ENCODE measurements at regions not wholly inside any gene's neighbourhood (a gene's known extent, or its start where the extent isn't known, plus 50 kb on each side); places are given as distances from the start of the nearest gene placed in this dataset.

GRCh38 chr11:22539821-22540256 is 85.8 kb downstream of the FANCF start:
- H3K27ac ChIP-seq (ENCODE audit: extremely low read depth, low read depth, low read length) = no peak overlapping the region
- in situ Hi-C loops (cut with MboI) (no loop called here), intact Hi-C loops (cut with micrococcal nuclease) (loop anchor here (10.0 kb wide), 1 partner anchor 205 kb away; the partner anchor contains the start of gene SLC17A6)
- ATAC-seq = peak; percentile 48; the same call in 1 of the 3 replicates
- no peak overlapping the region for H3K4me3 ChIP-seq
- no peaks in the 10 kb centered on the region for H3K9me1 ChIP-seq (ENCODE audit: control insufficient read depth, insufficient read depth, low read length)
- FAIRE-seq = no peak
- ChIA-PET POLR2A (no interaction called here), CTCF (ENCODE audit: low intra/inter-chr PET ratio) (no interaction called here)
- no peaks in the 10 kb centered on the region for H3K79me2 ChIP-seq (ENCODE audit: control insufficient read depth, insufficient read depth, low read length)
- H3K4me2 ChIP-seq (ENCODE audit: insufficient read depth, low read length) = no peak overlapping the region
- no peaks in the 10 kb centered on the region for H3K9me3 ChIP-seq (replicated peaks; ENCODE audit: control insufficient read depth, insufficient read depth, low read depth, low read length)
- DNase-seq (ENCODE audit: extremely low read depth in 1 of 4, low spot score in 3 of 4) = no peak
- H3K4me1 ChIP-seq (replicated peaks in 1 of 2; ENCODE audit: control insufficient read depth in 2 of 2, insufficient read depth in 2 of 2, low read length in 2 of 2) = no peaks in the 10 kb centered on the region
- H3K36me3 ChIP-seq (ENCODE audit: control insufficient read depth, insufficient read depth, low read length) = no peaks in the 10 kb centered on the region
- no TSS peak for BruUV-seq (replicated peaks)
- no peaks in the 10 kb centered on the region for H4K20me1 ChIP-seq (replicated peaks; ENCODE audit: control insufficient read depth, insufficient read depth, low read length)
- H3K9ac ChIP-seq (ENCODE audit: insufficient read depth in 1 of 2, low read depth in 2 of 2, low read length in 2 of 2) = no peak overlapping the region
- no peaks in the 10 kb centered on the region for H3K27me3 ChIP-seq (ENCODE audit: control insufficient read depth in 2 of 2, insufficient read depth in 2 of 2, low read length in 2 of 2)
- H2AFZ ChIP-seq (ENCODE audit: low read depth, low read length) = no peak overlapping the region
- TF ChIP-seq XRCC3 (IDR thresholded peaks at IDR 0.05) (no peak), ZBTB34 (CRISPR knock-in tag; IDR thresholded peaks at IDR 0.05) (no peak), CTCF (IDR thresholded peaks at IDR 0.05 in 2 of 3, conservative IDR thresholded peaks at IDR 0.05 in 1 of 3; ENCODE audit: insufficient read depth in 2 of 3, low read depth in 1 of 3, low read length in 3 of 3) (peak in 1 of 3 experiments; percentile 23; a peak in 1 of 6 replicates), GTF2F1 (IDR thresholded peaks at IDR 0.05; ENCODE audit: low read depth, low read length) (no peak), ZNF277 (CRISPR knock-in tag; IDR thresholded peaks at IDR 0.05; ENCODE audit: borderline replicate concordance) (no peak), ZNF512 (tag; IDR thresholded peaks at IDR 0.05) (no peak)
- TF ChIP-seq, protein P1, sequence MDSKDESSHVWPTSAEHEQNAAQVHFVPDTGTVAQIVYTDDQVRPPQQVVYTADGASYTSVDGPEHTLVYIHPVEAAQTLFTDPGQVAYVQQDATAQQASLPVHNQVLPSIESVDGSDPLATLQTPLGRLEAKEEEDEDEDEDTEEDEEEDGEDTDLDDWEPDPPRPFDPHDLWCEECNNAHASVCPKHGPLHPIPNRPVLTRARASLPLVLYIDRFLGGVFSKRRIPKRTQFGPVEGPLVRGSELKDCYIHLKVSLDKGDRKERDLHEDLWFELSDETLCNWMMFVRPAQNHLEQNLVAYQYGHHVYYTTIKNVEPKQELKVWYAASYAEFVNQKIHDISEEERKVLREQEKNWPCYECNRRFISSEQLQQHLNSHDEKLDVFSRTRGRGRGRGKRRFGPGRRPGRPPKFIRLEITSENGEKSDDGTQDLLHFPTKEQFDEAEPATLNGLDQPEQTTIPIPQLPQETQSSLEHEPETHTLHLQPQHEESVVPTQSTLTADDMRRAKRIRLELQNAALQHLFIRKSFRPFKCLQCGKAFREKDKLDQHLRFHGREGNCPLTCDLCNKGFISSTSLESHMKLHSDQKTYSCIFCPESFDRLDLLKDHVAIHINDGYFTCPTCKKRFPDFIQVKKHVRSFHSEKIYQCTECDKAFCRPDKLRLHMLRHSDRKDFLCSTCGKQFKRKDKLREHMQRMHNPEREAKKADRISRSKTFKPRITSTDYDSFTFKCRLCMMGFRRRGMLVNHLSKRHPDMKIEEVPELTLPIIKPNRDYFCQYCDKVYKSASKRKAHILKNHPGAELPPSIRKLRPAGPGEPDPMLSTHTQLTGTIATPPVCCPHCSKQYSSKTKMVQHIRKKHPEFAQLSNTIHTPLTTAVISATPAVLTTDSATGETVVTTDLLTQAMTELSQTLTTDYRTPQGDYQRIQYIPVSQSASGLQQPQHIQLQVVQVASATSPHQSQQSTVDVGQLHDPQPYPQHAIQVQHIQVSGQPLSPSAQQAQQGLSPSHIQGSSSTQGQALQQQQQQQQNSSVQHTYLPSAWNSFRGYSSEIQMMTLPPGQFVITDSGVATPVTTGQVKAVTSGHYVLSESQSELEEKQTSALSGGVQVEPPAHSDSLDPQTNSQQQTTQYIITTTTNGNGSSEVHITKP (IDR thresholded peaks at IDR 0.05; ENCODE audit: partially characterized antibody) = no peak
